Dedifferentiated amniotic fluid mesenchymal stem cell (primary cell): ENCODE measurements at regions not wholly inside any gene's neighbourhood (a gene's known extent, or its start where the extent isn't known, plus 50 kb on each side); places are given as distances from the start of the nearest gene placed in this dataset.

Experiments used
- DNase-seq: peaks from one replicate; pipeline ENCODE4 v3.0.0-alpha.2; 2016; ENCODE audit errors: extremely low spot score

DNA sequence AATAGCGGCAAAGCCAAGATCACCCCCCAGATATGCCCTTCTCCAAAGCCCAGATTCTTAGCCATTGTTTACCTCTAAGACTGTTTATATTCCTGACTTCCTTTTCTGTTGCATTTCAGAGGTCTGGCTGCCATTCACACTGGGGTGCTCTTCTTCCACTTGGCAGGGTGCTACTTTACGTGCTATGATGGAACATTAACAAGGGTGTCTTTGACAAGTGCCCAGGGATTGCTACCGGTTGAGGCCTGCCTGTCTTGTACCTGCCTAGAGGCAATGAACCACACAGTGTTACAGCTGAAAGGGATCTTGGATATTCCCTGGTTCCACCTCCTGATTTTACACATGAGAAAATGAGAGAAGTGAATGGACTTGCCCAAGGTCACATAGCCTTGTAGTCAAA is 352.1 kb upstream of the KIF2A start:
- DNase-seq: no peak

DNA sequence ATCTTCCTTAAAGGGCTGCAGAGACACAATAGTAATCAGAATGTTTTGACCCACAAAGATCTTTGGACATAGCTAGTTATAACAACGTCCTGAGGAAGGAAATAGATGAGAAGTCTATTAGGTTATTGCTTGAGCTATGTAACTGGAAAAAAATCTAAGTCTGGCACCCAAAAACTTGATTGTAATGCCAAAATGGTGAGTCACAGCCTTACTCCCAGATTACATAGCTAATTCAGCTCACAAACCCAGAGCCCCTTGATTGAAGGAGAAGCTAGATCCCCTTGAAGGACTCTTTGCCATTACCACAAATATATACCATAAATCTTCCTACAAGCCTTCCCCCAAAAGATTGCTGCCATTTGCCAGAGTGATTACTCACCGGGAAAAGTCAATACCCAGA is 341.8 kb upstream of the KIF2A start:
- DNase-seq: peak; percentile 24

DNA sequence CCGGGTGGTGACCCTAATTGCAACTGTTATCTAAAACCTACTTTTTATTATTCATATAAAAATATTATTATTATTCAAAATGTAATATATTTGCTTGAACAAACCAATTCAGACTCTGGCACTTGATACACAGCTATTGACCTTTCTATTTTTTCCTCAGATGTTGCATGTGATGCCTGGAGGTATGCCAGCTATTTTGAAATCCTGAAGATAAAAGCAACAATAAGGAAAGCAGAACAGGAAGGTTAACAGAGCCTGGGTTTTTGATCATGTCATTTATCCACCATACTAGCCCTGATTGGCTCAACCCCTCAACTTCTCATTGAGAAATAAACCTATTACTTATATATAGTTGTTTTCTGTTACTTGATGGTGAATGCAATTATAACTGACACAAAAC is 340.9 kb upstream of the KIF2A start:
- no peak for DNase-seq

- no peak for DNase-seq
Observed at GRCh38 chr5:61965490-61965889, 340.5 kb upstream of the KIF2A start.

DNA sequence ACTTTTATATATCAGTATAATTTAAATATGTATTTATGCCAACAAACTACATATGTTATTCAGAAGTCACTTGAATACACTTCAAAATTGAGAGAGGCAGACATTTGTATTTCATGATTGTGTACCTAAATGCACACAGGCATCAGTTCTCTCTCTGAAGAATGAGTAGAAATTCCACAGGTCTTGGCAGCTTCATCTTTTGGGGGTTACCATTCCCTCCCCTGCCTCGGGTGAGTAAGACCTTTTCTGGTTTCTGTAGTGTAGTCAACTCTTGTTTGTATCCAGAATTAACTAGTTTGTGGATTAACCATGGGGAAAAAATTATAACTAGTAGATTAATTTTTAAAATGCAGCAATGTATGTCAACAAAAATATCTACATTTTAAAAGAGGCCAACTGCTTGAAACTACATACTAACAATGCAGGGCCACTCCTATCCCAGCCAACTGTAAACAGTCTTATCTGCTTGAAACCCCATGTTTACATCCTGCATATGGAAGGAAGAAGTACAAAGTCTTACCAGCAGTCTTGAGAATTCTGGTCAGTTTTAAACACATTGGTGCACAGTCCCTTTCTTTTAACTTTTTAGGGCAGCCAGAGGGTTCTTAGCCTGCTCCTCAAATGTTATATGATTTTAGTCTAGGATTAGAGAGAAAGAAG is 339.6 kb upstream of the KIF2A start:
- DNase-seq: no peak

DNA sequence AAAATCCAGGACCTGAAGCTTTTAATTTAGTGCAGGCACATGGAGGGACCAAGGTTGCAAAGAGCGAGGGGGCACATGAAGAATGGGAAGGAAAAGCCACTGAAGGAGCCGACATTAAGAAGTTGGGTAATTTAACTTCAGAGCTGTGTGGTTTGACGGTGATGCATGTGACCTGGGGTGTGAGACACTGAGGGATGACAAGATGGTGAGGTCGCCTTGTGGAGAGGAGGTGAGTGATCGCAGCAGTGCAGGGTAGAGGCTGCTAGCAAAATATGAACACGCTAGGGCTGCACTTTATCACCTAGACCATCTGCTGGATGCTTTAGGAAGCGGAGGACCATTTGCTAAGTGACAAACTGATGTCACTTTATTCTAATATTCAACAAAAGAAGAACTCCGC is 339.0 kb upstream of the KIF2A start:
- no peak for DNase-seq

- no peak for DNase-seq
Observed at GRCh38 chr5:61967681-61968080, 338.3 kb upstream of the KIF2A start.

DNA sequence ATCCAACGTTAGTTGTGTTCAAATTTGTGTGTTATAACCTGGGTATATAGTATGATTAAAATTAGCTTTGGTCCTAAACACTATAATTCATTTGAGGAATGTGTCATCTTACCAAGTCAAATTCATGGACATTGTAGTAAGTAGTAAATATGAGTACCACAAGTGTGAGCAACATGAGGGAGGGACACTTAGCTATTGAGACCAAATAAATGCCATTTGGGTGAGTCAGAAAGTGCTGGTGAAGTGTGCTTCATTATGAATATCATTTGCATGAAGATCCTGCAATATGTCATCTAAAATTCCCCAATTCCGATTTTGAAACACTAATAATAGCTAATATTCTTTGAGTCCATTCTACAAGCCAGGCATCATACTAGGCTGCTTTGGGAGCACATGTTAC is 336.7 kb upstream of the KIF2A start:
- no peak for DNase-seq

- DNase-seq: no peak
Observed at GRCh38 chr5:61969755-61970154, 336.3 kb upstream of the KIF2A start.

- no peak for DNase-seq
Observed at GRCh38 chr5:61970218-61970617, 335.8 kb upstream of the KIF2A start.

- no peak for DNase-seq
Observed at GRCh38 chr5:61974680-61975079, 331.3 kb upstream of the KIF2A start.

DNA sequence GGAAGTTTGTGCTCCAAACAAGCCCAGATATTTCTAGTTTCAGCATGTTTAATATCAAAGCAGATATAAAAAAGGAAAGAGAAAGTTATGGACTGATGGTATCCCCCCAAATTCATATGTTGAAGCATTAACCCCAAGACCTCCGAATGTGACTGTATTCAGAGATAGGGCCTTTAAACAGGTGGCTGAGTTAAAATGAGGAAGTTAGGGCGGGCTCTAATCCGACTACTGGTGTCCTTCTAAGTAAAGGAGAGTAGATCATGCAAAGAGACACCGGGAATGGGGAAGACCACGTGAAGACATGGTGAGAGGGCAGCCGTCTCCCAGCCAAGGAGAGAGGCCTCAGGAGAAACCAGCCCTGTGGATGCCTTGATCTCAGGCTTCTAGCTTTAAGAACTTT is 324.1 kb upstream of the KIF2A start:
- DNase-seq: no peak

- DNase-seq: no peak
Observed at GRCh38 chr5:61991430-61991829, 314.6 kb upstream of the KIF2A start.

- peak; percentile 47 for DNase-seq
Observed at GRCh38 chr5:61991866-61992265, 314.1 kb upstream of the KIF2A start.

DNA sequence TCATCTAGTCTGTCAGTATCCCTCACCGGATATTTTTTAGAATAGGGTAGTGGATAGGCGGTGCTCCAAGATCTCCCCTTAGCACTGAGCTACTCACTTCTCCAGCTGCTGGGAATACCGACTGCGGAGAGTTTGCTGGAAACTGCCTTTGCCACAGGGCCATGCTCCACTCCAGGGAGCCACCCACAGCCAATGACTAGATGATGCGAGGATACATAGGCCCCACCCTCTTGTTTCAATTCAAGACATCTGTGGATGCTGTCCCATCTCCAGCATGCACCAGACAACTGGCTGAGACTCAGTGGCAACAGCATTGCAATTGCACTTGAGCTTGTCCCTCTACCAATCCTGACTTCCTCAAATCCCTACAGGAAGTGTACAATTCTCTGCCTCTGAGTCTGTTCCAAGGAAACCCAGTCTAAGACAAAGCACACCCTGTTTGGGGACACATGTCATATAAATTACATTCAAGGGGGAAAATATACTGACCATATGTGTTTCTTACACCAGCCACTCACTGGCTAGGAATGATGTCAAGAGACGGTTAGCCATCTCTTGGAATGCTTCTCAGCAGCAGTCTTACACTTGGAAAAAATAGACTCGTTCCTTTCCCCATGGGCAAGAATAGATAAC is 312.6 kb upstream of the KIF2A start:
- DNase-seq: peak; percentile 41

GRCh38 chr5:61994171-61994570 is 311.8 kb upstream of the KIF2A start:
- no peak for DNase-seq

- DNase-seq: peak; percentile 71
Observed at GRCh38 chr5:61995486-61995885, 310.5 kb upstream of the KIF2A start.

- DNase-seq: no peak
Observed at GRCh38 chr5:61999371-61999770, 306.6 kb upstream of the KIF2A start.

DNA sequence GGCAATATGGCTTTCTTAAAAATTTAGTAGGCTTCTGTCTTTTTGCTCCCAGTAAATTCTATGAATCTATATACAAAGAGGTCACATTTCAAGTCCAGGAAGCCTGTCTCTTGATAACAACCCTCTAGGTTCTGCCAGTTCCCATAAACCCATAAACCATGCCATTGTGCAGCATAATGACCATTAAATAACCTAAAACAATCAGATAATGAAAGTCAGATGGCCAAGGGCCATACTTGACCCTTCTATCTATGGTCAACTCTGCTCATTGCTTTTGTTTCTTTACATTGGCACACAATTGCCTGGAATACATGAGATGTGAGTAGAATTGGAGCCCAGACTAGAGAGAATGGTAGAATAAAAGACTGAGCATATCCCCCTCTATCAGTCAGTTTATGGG is 305.4 kb upstream of the KIF2A start:
- no peak for DNase-seq

DNA sequence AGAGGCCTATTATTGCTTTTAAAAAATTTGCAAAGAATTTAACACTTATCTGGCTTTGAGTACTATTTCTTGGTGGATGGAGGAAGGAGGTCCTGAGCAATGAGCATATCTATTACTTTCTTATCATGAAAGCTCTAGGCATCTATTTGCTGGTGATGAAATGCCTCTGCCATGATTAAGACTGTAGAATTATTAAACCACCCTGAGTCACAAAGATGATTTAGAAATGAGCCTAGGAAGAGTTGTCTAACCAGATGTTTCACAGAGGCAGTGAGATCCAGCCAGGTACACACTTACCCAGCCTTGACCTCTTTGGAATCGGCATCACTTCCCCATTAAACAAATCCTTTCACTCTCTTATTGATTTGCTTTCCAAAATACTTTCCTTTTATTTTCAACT is 304.4 kb upstream of the KIF2A start:
- DNase-seq: no peak

DNA sequence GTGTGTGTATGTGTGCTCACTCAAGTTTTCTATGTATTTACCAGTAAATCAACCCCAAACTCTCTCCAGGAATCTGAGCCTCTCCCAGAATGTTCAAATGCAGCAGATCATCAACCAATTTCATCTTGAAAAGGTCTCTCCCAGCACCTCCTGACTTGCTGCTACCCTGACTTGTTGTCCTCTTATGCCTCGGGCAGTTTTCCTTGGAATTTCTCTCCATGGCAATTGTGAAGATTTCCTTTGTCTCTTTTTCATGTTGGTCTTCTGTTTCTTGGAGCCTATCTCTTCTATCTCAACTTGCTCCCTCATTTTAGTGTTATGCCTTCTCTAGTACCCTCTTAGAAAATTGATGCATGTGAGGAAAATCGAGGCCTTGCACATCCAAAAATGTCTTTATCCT is 303.6 kb upstream of the KIF2A start:
- no peak for DNase-seq

GRCh38 chr5:62005551-62005950 is 300.5 kb upstream of the KIF2A start:
- no peak for DNase-seq

GRCh38 chr5:62007457-62007856 is 298.5 kb upstream of the KIF2A start:
- no peak for DNase-seq

DNA sequence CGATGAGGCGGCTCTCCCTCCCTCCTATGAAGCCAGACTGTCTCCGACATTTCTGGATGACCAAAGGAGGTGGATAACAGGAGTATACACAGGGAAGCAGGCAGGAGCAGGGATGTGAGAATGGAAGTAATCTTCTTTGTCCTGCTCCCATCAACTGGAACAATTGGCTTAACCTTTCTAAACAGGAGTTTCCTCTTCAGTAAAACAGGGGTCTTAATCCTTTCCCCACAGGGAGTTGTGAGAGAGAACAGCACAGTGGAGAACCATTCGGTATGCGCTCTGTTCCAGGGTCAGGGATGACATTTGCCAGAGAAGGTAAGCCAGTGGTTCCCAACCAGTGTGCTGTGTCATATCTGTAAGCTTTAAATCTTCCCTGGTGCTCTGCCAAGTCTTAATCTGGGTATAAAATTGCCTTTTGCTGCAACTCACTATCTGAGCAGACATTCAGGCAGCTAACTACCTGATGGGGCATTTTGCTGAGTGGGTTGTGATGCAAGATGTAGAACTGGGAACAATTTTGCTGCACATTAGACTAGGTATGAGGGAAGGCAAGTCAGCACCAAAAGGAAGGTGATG is 294.8 kb upstream of the KIF2A start:
- no peak for DNase-seq
